HG03175 (cell line): ENCODE measurements at regions not wholly inside any gene's neighbourhood (a gene's known extent, or its start where the extent isn't known, plus 50 kb on each side); places are given as distances from the start of the nearest gene placed in this dataset.
"Not testable (repeated sequence)": the region's sequence is repeated elsewhere in the genome, so short reads cannot be mapped to it uniquely, and the experiment has no call there.

ENCODE experiments used
- ATAC-seq: cut with Tn5 transposase; IDR thresholded peaks from one replicate; pipeline ENCODE4 v1.9.1; 2021; ENCODE audit warnings: mild to moderate bottlenecking, moderate library complexity; ENCODE audit not compliant: unreplicated experiment

DNA sequence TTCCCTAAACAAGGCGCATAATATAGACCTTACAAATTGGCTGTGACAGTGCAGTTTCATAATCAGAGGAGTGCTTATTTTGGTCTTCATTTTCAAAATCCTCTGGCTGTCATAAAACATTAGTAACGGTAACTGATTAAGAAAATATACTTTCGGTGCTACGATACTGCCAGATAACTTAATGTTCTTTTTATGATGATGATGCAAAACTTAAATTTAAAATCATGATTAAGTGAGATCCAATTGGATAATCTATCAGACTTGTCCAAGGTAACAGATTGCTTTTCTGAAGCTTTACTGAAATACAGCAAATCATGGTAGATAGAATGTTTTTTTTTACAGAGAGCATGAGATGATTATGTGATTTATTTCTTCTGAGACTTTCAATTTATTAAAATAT is 364.2 kb upstream of the CNTN3 start:
- no peak for ATAC-seq

DNA sequence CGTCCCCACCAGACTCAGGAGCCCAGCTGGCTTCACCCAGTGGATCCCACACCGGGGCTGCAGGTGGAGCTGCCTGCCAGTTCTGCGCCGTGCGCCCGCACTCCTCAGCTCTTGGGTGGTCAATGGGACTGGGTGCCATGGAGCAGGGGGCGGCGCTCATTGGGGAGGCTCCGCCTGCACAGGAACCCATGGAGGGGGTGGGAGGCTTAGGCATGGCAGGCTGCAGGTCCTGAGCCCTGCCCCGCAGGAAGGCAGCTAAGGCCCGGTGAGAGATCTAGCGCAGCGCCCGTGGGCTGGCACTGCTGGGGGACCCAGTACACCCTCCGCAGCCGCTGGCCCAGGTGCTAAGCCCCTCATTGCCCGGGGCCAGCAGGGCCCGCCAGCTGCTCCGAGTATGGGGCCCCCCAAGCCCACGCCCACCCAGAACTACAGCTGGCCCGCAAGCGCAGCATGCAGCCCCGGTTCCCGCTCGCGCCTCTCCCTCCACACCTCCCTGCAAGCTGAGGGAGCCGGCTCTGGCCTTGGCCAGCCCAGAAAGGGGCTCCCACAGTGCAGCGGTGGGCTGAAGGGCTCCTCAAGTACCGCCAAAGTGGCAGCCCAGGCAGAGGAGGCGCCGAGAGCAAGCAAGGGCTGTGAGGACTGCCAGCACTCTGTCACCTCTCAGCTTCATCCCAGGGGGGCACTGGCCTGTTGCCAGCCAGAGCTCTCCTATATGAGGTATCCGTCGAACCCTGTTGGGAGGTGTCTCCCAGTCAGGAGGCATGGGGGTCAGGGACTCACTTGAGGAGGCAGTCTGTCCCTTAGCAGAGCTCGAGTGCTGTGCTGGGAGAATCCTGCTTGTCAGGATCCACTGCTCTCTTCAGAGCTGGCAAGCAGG is 370.8 kb upstream of the CNTN3 start:
- not testable (repeated sequence) for ATAC-seq

DNA sequence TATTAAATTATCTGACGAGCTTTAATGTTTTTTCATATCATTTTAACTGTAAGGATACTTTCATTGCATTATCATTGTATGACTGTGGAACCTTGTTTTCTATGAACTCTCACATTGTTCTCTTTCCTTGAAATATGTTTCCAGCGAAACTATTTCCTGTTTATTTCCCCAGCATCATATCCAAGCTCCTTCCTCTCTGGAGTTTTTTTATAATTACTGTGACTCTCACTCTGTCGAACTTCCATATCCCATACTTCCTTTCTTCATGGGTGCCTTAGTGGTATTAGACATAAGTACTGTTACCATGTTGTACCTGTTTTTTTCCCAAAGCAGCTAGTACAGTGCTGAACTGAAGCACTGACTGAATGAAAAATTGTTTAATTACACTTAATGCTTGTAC is 373.6 kb upstream of the CNTN3 start:
- ATAC-seq, result no peak

DNA sequence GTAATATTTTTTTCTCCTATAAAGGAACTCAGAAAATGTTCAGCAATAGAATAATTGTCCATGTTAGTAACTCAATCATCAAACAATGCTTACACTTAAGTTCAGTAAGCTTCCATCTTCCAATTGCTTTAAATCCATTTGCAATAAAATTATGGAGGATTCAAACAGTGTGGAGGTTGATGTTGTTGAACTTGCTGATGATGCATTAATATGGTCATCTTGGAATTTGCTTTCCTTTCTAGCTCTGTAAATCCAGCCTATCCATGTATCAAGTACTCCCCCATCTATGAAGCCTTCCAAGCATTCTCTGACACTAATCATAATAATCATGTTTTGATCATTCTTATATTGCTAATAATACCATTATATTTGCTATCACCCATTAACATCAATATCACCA is 378.4 kb upstream of the CNTN3 start:
- ATAC-seq, result no peak

DNA sequence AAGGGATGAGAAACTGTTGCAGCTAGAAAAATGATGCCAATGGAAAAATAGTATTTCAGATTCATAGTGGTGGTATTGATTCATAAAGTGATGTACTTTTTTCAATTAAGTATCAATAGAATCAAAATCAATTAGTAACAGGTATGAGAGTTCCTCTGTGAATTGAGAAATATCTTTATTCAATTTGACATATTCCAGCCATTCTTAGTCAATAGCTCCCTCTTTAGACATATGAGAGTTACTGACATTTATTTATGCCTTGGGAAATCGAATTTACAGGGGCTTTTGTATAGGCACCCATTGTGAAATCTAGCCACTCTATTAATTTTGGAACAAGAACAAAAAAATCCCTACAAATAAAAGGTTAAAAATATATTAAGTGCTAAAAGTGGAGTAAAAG is 386.9 kb upstream of the CNTN3 start:
- ATAC-seq, result no peak

DNA sequence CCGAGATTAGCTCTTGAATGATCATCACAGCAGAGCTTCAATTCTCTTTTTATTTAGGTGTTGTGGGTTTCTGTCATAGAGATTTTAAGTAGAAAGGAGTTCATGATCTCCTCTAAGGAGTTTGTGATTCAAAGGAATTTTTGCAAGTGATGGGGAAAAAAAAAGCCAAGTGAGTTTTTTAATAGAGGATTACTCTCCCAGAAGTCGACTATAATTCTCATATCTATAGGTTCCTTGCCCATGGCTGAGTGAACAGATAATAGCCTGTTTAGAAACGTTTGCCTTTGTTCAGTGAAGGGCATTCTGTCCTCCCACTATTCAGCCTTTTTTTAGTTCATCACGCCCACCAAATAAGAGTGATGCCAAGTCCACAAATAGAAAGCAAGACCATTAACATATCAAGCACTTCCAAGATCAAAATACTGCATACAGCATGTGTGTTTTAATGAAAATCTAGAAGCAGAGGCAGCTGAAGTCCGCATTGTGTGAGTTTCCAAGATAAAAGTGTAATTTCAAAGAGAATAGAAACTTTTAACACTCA is 398.4 kb upstream of the CNTN3 start:
- no peak for ATAC-seq

DNA sequence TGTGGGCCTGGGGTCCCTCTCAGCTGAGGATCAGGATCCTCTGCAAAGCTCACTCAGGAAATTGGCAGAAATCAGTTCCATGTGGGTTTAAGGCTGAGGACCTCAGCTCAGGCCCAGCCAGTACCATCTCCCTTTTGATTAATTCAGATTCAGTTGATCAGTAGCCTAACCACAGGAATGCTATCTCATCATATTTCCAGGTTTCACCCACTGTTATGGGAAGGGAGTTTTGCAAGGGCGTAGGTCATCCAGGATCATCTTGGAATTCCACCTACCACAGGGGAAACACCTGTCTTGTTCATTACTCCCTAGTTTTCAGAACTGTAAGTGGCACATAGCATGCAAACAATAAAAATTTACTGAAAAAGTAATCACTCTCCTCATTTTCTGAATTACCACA is 399.5 kb upstream of the CNTN3 start:
- ATAC-seq, result no peak

DNA sequence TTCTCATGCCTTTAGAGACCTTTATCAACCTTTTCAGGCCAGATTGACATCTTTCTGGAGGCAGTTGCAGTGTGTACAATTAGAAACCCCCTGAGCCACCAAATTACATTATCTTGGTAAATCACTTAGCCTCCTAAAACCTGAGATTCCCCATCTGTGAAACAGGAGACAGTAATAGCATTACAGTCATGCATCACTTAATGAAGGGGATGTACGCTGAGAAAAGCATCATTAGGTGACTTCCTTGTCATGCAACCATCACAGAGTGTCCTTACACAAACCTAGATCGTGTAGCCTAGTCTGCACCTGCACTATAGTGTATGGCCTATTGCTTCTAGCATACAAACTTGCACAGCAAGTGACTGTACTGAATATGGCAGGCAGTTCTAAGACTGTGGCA is 400.8 kb upstream of the CNTN3 start:
- no peak for ATAC-seq

DNA sequence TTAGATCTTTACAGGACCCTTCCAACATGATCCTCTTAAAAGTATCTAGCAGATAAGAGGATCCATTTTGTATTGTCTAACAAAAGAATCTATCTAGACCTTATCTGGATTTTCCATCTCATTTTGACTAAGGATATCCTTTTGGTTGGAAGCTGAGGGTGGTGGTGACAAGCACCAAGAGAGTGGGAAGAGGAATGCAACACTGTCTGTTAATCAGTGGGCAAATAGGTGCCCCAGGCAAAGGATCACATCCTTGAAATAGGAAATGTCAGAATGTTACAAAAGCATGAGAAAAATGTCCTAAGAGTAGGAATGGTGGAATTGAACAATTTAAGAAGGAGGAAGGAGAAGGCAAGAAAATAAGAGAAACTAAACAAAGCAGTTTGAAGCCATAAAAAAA is 420.7 kb upstream of the CNTN3 start:
- ATAC-seq, result no peak

DNA sequence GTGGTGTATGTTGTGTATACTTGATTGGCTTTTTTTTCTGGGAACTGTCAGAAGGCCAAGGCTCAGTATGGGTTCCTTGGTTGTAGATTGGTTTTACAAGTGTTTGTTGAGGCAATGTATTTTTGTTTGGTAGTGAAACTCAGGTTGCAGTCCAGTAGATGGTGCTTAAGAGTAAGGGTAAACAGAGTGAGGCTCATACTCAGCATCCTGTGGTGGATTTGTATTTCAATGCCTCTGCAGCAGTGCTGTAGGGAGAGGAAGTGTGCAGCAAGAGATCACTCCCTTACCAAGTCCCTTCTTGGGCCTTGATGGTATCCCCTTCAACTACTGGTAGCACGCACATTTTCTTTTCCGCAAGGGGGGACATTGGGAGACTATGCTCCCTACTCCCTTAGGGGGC is 428.5 kb upstream of the CNTN3 start:
- ATAC-seq, result no peak

DNA sequence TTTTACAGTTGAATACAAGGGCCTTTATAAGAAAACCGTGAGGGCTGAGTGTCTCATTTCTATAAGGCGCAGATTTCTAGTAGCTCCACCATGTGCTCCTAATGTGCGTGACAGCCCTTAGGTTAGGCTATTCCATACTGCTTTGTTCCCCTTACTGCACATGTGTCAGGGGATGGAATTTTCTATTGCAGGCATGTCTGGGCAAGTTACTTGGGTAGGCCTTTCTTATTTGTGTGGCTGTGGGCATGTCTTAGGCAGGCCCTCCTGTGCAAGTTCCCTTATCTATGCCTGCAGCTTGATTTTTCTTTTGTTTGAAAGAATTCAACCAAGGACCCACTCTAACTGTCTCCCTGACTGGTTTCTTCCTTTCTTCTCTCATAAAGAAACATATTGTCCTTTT is 434.2 kb upstream of the CNTN3 start:
- ATAC-seq, result no peak

DNA sequence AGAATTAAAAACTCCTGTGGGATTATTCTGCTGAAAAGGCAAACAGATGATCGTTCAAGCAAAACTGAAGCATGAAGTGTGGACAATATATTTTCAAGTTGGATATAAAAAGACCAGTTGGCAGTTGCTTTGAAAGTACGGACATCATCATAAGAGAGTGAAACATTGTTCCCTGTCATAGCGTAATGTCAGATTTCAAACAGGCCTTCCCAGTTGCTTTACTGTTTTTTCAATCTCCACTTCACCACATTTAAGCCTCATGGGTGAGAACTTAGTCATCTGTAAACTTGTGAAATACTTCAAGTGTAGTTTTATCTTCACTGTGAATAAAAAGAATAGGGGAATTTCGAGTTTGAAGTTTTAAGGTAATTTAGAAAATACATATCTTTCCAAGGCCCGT is 435.1 kb upstream of the CNTN3 start:
- no peak for ATAC-seq

DNA sequence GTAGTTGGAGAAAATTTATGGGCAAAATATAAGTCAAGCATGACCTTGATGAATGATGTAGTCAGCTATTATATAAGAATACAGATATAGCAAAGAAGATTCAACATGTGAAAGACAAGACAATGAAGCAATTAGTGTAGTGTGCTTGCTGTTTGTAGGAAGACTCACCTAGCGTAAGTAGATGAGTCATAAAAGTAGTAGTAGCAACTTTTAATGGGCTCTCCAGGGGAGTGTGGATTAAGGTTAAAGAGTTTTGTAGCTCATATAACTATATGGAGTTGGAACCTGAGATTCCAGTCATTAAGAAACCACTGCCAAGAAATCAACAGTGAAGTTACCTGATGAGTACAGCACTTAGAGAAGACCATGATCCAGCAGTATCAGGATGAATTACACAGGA is 444.7 kb upstream of the CNTN3 start:
- ATAC-seq, result no peak

DNA sequence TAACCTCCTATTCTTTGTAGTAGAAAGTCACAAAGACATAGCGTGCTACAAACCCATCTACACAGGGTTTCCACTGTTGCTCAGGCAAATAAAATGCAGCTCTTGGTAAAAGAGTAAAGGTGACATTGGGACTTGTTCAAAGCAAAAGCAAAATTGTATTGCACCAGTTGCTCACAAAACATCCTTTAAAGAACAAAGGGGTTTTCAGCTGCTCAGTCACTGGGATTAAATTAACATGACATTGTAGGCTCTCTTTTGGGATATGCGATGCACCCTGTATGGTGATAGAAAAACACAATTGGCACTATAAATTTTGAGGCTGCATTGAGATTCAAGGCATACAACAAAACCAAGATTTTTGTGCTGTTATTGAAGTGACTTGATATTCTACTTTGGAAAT is 447.3 kb upstream of the CNTN3 start:
- ATAC-seq, result no peak

DNA sequence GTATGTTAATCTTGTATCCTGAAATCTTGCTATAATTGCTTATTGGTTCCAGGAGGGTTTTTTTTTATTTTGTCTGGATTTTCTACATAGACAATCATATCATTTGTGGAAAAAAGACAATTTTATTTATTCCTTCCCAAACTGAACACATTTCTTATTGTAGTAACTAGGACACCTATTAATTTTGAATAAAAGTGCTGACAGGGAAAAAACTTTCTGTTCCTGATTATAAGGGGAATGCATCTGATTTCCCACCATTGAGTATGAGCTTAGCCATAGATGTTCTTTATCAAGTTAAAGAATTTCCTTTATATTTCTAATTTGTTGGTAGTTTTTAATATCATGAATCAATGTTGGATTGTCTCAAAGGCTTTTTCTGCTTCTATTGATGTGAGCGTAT is 460.7 kb upstream of the CNTN3 start:
- ATAC-seq, result no peak

DNA sequence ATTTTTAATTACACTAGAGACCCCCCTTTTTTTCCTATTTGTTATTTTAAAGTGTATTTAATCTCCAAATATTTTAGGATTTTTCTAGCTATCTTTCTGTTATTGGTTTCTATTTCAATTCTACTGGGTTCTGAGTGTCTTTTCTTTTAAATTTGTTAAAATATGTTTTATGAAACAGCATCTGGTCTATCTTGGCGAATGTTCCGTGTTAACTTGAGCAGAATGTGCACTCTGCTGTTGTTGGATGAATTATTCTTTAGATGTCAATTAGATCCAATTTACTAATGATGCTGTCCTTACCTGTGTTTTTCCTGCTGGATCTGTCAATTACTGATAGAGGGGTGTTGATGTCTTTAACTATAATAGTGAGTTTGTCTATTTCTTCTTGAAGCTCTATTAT is 462.0 kb upstream of the CNTN3 start:
- ATAC-seq, result no peak

DNA sequence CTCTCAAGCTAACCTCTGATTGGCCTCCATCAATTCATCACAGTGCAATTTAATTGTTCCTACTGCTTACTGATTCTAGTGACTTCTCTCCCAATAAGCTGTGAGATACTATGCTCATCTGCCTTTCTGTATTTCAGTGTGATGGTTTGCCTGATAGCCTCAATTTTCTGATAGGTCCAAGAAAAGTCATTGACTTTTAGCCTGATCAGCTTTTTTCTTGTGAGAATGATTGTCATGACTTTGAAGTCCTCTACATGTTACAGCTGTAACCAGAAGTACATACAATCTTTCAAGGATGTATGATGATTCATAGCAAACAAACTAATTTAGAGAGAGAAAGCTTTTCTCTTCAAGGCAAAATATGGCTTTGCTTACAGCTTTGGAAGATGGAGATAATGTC is 463.8 kb upstream of the CNTN3 start:
- ATAC-seq, result no peak

DNA sequence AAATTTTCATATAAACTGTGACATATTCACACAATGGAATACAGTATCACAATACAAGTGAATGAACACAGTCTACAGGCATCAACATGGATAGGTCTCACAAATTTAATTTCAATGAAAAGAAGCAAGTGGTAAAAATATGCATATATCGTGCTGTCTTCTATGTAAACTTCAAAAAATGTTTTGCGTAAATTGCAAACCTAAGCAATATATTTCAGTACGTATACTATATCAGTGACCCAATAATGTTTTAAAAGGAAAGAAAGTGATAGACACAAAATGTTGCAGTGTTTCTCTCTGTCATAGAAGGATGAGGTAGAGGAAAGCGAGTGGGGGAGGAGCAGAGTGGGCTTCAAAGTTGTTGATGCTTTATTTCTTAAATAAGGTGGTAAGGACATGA is 468.4 kb upstream of the CNTN3 start:
- no peak for ATAC-seq

DNA sequence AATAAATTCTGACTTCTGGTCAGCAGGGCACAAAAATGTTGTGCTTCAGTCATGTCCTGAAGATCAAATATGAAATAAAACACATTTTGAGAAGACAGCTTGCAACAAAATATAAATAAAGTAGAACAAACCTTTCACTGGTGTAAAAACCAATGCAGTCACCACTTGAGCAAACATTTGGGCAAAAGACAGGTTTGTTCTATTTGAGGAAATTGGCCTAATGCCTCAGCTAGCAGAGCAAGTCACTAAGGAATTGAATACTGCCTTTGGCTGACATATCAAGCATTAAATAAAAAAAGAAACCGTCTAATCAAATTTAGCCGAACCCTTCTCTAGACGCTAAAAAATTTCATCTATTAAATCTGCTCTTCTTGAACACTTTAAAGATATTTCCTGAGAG is 475.4 kb upstream of the CNTN3 start:
- ATAC-seq, result no peak

DNA sequence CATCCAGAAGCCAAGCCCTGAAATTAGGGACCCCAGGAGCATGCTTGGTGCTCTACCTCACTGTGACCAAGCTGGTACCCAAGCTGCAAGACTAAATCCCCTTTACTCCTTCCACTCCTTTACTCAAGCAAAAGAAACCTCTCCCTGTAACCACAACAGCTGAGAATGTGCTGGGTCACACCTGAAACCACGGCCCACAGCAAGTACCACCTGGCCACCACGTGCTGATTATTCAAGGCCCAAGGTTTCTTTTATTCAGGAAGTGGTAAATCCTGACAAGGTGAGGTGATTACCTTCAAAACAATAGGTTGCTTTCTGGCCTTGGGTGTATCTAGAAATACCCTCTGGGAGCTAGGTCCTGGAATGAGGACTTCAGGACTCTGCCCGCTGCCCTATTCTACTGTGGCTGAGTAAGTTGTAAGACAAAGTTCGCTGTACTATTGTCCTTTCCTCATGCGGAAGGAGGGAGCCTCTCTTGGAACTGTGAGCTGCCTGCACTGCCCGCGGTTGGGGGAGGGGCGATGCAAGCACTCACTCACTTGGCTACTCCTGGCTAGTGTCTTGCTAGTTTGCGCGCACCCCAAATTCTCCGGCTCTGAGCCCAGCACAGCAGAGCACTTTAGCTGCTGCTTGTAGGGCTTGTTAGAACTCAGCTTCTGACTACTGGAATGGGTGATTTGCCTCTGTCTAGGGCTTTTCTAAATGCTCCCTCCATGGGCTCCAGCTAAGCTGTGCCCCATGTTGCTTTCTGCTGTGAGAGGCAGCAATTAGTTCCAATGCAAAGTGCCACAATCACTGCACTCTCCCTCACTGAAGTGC is 487.1 kb upstream of the CNTN3 start:
- ATAC-seq, result no peak

DNA sequence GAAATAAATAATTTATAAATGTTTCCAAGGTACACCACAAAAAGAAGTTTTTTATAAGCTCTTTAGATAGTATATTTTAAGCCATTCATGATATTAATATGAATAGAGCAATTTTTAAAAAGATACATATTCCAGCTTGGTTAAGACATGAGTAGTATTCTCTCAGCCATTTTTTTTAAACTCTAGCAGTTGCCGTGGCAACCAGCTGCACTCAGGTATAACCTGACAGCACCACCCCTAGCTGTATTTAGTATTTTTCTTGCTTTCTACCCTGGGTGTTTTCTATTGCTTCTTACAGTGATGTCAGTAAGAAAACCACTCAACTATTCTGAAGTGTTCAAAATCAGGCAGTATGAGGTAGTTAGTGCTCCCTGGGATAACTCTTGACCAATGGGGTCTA is 496.3 kb upstream of the CNTN3 start:
- ATAC-seq, result no peak

DNA sequence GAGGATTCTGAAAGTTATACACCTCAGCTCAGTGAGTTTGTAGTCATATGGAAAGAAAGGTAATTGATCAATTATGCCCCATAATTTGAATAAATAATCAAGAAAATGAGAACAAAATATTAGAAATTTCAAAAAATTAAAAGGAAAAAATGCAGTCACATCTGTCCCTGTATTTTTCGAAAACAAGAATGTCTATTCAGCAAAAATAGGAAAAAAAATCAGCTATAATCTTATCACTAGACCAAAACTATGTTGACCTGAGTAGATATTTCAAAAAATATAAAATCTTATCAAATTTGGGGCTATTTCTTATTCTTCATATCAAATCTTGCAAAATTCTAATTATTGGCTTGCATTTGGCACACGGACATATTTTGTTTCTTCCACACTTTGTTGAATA is 501.2 kb upstream of the CNTN3 start:
- ATAC-seq, result no peak
